ENCODE measurements at regions not wholly inside any gene's neighbourhood (a gene's known extent, or its start where the extent isn't known, plus 50 kb on each side); places are given as distances from the start of the nearest gene placed in this dataset.

DNA sequence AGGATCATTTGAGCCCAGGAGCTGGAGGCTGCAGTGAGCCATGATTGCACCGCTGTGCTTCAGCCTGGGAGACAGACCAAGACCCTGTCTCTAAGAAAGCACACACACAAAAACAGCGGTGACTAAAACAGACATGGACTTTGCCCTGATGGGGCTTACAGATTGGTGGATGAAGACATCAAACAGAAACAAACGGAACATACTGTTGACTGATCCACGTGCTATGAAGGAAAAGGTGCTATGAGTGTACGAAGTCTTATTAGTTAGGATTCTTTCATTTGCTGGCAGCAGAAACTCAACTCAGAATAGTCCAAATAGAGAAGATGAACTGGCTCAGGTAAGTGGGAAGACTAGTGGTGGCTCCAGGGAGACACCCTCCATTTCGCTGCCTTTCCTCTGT is 309.8 kb upstream of the N4BP1 start:
- TF ChIP-seq, protein P1, sequence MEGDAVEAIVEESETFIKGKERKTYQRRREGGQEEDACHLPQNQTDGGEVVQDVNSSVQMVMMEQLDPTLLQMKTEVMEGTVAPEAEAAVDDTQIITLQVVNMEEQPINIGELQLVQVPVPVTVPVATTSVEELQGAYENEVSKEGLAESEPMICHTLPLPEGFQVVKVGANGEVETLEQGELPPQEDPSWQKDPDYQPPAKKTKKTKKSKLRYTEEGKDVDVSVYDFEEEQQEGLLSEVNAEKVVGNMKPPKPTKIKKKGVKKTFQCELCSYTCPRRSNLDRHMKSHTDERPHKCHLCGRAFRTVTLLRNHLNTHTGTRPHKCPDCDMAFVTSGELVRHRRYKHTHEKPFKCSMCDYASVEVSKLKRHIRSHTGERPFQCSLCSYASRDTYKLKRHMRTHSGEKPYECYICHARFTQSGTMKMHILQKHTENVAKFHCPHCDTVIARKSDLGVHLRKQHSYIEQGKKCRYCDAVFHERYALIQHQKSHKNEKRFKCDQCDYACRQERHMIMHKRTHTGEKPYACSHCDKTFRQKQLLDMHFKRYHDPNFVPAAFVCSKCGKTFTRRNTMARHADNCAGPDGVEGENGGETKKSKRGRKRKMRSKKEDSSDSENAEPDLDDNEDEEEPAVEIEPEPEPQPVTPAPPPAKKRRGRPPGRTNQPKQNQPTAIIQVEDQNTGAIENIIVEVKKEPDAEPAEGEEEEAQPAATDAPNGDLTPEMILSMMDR (IDR thresholded peaks at IDR 0.05) = no peak
- TF ChIP-seq POLR2A (IDR thresholded peaks at IDR 0.05) = no peak

Data from esophagus squamous epithelium (tissue), 4 donors.